Nephron progenitor cell (in vitro differentiated cells): ENCODE measurements at regions not wholly inside any gene's neighbourhood (a gene's known extent, or its start where the extent isn't known, plus 50 kb on each side); places are given as distances from the start of the nearest gene placed in this dataset.

Experiments
- DNase-seq: peaks from one replicate; pipeline ENCODE4 v3.0.0; 2021
- H3K27ac Mint-ChIP-seq: 2 replicates; pipeline ENCODE4 v1.8.0; 2021; ENCODE audit warnings: mild to moderate bottlenecking, moderate library complexity, mixed read lengths
- H3K27me3 Mint-ChIP-seq: 2 replicates; pipeline ENCODE4 v1.8.0; 2021; ENCODE audit warnings: mild to moderate bottlenecking, low read depth, mixed read lengths; ENCODE audit not compliant: poor library complexity
- H3K36me3 Mint-ChIP-seq: 2 replicates; pipeline ENCODE4 v1.8.0; 2021; ENCODE audit warnings: low read depth, mixed read lengths
- H3K4me1 Mint-ChIP-seq: 2 replicates; pipeline ENCODE4 v1.8.0; 2021; ENCODE audit warnings: mixed read lengths
- H3K4me3 Mint-ChIP-seq: 2 replicates; pipeline ENCODE4 v1.8.0; 2021; ENCODE audit warnings: mild to moderate bottlenecking, moderate library complexity, mixed read lengths
- H3K9me3 Mint-ChIP-seq: 2 replicates; pipeline ENCODE4 v1.8.0; 2021; ENCODE audit warnings: mild to moderate bottlenecking, moderate library complexity, mixed read lengths
- TF ChIP-seq, protein P1 (sequence below): fragments of 200-600 bp; sonication (generic); IDR thresholded peaks from 2 replicates; pipeline ENCODE4 v1.5.0; 2021; ENCODE audit warnings: antibody characterized with exemption

DNA sequence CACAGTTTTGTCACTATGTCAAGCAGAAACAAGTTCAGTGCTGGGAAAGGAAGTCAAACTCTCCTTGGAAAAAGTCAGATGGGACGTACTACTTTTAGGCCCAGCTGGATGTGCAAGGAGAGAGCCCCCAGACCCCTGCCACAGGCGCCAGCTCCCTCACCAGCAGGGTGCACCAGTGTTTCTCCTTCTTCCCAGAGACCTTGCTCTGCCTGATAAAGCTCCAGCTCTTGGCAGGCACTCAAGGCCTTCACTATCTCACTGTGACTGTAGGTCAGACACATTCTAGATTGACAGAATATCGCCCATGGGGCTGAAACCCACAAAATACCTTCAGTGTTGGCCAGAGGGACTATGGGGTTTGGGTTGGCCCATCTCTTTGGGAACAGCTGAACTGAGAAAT, 54.8 kb upstream of the CHRNB4 start:
- H3K4me1 Mint-ChIP-seq = peaks cover 54% of the 10 kb centered on the region
- no peak for DNase-seq

GRCh38 chr15:78695046-78695671, 54.1 kb upstream of the CHRNB4 start:
- H3K27me3 Mint-ChIP-seq = peaks cover 32% of the 10 kb centered on the region
- peaks cover 12% of the 10 kb centered on the region for H3K36me3 Mint-ChIP-seq
- no peak for DNase-seq
- no peak overlapping the region for H3K27ac Mint-ChIP-seq
- TF ChIP-seq, protein P1, sequence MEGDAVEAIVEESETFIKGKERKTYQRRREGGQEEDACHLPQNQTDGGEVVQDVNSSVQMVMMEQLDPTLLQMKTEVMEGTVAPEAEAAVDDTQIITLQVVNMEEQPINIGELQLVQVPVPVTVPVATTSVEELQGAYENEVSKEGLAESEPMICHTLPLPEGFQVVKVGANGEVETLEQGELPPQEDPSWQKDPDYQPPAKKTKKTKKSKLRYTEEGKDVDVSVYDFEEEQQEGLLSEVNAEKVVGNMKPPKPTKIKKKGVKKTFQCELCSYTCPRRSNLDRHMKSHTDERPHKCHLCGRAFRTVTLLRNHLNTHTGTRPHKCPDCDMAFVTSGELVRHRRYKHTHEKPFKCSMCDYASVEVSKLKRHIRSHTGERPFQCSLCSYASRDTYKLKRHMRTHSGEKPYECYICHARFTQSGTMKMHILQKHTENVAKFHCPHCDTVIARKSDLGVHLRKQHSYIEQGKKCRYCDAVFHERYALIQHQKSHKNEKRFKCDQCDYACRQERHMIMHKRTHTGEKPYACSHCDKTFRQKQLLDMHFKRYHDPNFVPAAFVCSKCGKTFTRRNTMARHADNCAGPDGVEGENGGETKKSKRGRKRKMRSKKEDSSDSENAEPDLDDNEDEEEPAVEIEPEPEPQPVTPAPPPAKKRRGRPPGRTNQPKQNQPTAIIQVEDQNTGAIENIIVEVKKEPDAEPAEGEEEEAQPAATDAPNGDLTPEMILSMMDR = no peak
- H3K4me1 Mint-ChIP-seq = peaks cover 61% of the 10 kb centered on the region
- peaks cover 30% of the 10 kb centered on the region for H3K9me3 Mint-ChIP-seq
- no peak overlapping the region for H3K4me3 Mint-ChIP-seq

More for the DNA sequence above, 54.8 kb upstream of the CHRNB4 start:
- Mint-ChIP-seq H3K9me3 (peaks cover 31% of the 10 kb centered on the region), H3K27ac (no peak overlapping the region), H3K4me3 (no peak overlapping the region), H3K36me3 (peaks cover 12% of the 10 kb centered on the region), H3K27me3 (peaks cover 33% of the 10 kb centered on the region)
- TF ChIP-seq, protein P1 = no peak

GRCh38 chr15:78691851-78692421, 50.9 kb upstream of the CHRNB4 start:
- H3K9me3 Mint-ChIP-seq = no peaks in the 10 kb centered on the region
- TF ChIP-seq, protein P1 = no peak
- peaks cover 83% of the 10 kb centered on the region for H3K4me1 Mint-ChIP-seq
- H3K27me3 Mint-ChIP-seq = peaks cover 27% of the 10 kb centered on the region
- no peak for DNase-seq
- no peak overlapping the region for H3K4me3 Mint-ChIP-seq
- H3K36me3 Mint-ChIP-seq = no peaks in the 10 kb centered on the region
- no peak overlapping the region for H3K27ac Mint-ChIP-seq

DNA sequence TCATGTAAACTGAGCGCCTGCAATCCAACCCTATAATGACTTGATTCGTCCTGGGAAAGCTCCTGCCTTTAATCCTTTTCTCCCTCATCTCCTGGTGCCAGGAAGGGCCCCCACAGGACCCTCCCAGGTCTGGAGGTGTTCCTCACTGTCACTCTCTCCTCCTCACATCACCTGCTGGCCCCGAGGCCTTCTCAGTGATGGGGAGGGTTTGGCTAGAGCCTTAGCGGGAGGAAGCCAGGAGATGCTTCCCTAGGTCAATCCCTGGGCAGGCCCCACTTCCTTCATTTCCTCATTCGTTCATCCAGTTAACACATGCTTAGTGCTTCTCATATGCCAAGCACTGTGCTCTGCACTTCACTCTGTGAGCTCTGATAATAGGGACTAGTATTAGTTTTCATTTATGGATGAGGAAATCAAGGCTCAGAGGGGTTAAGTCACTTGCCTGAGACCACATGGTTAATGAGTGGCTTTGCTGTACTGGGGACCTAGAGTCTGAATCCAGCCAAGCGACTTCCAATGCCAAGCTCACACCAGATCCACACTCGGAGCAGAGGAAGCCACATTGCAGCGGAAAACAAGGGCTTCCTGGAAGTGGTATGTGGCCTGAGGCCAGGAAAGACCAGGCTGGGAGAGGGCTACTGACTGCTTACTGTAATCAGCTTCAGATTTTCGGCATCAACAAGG, 50.3 kb upstream of the CHRNB4 start:
- Mint-ChIP-seq H3K4me3 (no peak overlapping the region), H3K36me3 (no peaks in the 10 kb centered on the region), H3K27ac (no peak overlapping the region), H3K9me3 (no peaks in the 10 kb centered on the region), H3K27me3 (peaks cover 30% of the 10 kb centered on the region), H3K4me1 (peaks cover 86% of the 10 kb centered on the region)
- no peak for DNase-seq
- TF ChIP-seq, protein P1 = no peak
